Type B pancreatic cell (in vitro differentiated cells): ENCODE measurements at regions not wholly inside any gene's neighbourhood (a gene's known extent, or its start where the extent isn't known, plus 50 kb on each side); places are given as distances from the start of the nearest gene placed in this dataset.

Experiments used
- DNase-seq: peaks from one replicate; pipeline ENCODE4 v3.0.0; 2021; ENCODE audit warnings: mixed read lengths; ENCODE audit not compliant: unreplicated experiment; ENCODE audit errors: extremely low spot score
- H3K27ac Mint-ChIP-seq: 2 replicates; pipeline ENCODE4 v1.8.0; 2021; ENCODE audit warnings: mild to moderate bottlenecking, mixed read lengths
- H3K27me3 Mint-ChIP-seq: 2 replicates; pipeline ENCODE4 v1.8.0; 2021; ENCODE audit warnings: mixed read lengths
- H3K36me3 Mint-ChIP-seq: 2 replicates; pipeline ENCODE4 v1.8.0; 2021; ENCODE audit warnings: mixed read lengths
- H3K4me1 Mint-ChIP-seq: one replicate; pipeline ENCODE4 v1.8.0; 2021; ENCODE audit warnings: mixed read lengths; ENCODE audit not compliant: unreplicated experiment
- H3K4me3 Mint-ChIP-seq: 2 replicates; pipeline ENCODE4 v1.8.0; 2021; ENCODE audit warnings: mild to moderate bottlenecking, mixed read lengths
- H3K9me3 Mint-ChIP-seq: 2 replicates; pipeline ENCODE4 v1.8.0; 2021; ENCODE audit warnings: mixed read lengths
- CTCF ChIP-seq: fragments of 200-600 bp; sonication (generic); conservative IDR thresholded peaks from 2 replicates; pipeline ENCODE4 v1.5.0; 2021; ENCODE audit warnings: antibody characterized with exemption, mild to moderate bottlenecking

DNA sequence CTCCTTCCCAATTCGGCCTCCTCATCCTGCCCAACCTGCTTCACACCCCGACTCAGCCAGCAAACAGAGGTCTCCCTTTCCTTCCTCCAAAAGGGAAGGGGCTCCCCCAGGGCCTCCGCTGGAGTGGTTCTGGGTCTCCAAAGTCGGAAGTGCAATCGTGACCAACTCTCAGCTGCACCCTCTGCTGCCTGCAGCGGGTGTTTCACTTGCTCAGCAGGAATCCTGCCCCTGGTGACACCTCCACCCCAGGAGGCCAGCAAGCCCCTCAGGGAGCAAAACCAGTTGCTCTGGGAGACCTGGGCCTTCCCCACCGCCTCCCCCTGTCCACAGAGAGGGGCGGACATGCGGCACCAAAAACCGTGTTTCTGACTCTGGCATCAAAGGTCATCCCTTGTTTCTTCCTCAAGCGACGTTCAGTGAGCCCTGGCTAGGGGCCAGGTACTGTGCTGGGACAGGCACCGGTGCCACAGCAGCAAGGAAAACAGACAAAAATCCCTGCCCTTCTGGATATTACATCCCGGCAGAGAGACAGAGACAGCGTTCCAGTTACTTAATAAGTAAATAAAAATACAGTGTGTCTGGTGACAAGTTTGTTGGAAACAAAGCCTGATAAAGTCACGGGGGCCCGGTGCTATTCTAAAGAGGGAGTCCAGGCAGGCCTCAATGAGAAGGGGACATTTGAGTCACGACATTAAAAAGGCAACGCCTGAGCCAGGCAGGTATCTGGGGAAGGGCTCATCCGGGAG lies 219.0 kb downstream of the BMP7 start:
- peaks cover 8% of the 10 kb centered on the region for H3K4me1 Mint-ChIP-seq
- H3K27ac Mint-ChIP-seq, result peak overlapping the region; percentile 94

DNA sequence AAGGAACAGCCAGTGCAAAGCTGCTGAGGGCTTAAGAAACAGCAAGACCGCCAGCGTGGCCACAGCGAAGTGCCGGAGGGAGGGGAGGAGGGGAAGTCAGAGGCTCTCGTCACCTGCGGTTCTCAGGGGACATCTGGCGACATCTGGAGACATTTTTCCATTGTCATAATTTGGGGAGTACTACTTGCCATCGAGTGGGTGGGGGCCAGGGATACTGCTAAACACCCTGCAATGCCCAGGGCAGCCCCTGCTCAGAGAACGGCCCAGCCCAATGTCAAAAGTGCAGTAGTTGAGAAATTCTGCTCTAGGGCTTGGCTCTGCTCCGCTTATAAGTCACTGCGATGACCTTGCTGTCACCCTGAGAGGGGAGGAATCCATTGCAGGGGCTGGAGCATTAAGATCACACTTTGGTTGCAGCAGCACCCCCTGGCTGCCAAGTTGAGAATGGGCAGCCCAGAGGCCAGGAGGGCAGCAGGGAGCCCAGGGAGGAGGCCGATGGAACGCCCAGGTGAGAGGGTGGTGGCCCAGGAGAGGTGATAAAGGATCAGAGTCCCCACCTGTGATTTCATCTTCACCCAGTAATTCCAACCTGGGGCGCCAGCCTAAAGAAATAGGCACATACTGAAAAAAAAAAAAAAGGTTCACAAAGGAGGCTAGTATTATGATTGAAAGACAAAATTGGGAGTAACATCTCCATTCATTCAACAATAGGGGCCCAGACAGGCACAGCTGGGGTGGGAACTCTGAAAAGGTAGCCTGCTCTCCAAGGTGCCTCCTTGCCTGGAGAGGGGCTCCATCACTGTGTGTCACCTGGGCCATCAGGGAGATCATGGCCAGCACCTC lies 218.2 kb downstream of the BMP7 start:
- Mint-ChIP-seq H3K4me1 (peaks cover 8% of the 10 kb centered on the region), H3K9me3 (no peaks in the 10 kb centered on the region), H3K36me3 (no peaks in the 10 kb centered on the region), H3K4me3 (peak overlapping the region; percentile 57), H3K27me3 (no peaks in the 10 kb centered on the region), H3K27ac (peak overlapping the region; percentile 94)
- DNase-seq, result no peak
- peak; percentile 81 for TF ChIP-seq CTCF

More for the DNA sequence above, 219.0 kb downstream of the BMP7 start:
- no peaks in the 10 kb centered on the region for H3K36me3 Mint-ChIP-seq
- H3K27me3 Mint-ChIP-seq, result no peaks in the 10 kb centered on the region
- H3K9me3 Mint-ChIP-seq, result no peaks in the 10 kb centered on the region
- H3K4me3 Mint-ChIP-seq, result peak overlapping the region; percentile 57
- TF ChIP-seq CTCF, result peak; percentile 43
- no peak for DNase-seq

GRCh38 chr20:57049296-57049695 lies 217.1 kb downstream of the BMP7 start:
- Mint-ChIP-seq H3K4me1 (peaks cover 8% of the 10 kb centered on the region), H3K4me3 (no peak overlapping the region), H3K9me3 (no peaks in the 10 kb centered on the region), H3K36me3 (no peaks in the 10 kb centered on the region), H3K27ac (peak overlapping the region; percentile 59), H3K27me3 (no peaks in the 10 kb centered on the region)
- no peak for DNase-seq
- TF ChIP-seq CTCF, result no peak

DNA sequence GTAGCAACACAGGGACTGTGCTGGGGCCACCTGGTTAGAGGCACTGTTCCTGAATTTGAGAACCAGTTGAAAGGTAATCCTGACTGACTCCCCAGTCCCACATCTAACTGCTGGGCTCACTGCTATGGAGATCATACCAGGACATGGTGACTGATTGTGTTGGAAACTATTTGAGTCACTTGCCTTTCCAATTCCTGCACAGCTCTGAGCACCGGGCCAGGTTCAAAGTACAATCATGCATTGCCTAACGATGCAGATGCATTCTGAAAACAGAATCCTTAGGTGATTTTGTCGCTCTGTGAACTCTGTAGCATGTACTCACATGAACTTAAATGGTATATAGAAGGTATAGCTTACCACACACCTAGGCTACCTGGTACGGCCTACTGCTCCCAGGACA lies 215.3 kb downstream of the BMP7 start:
- no peaks in the 10 kb centered on the region for H3K9me3 Mint-ChIP-seq
- DNase-seq, result no peak
- H3K4me1 Mint-ChIP-seq, result peaks cover 8% of the 10 kb centered on the region
- no peaks in the 10 kb centered on the region for H3K27me3 Mint-ChIP-seq
- no peak overlapping the region for H3K27ac Mint-ChIP-seq
- H3K36me3 Mint-ChIP-seq, result no peaks in the 10 kb centered on the region
- no peak overlapping the region for H3K4me3 Mint-ChIP-seq
- no peak for TF ChIP-seq CTCF

GRCh38 chr20:57053067-57053466 lies 213.4 kb downstream of the BMP7 start:
- Mint-ChIP-seq H3K9me3 (no peaks in the 10 kb centered on the region), H3K36me3 (no peaks in the 10 kb centered on the region), H3K27ac (no peak overlapping the region), H3K4me1 (peaks cover 5% of the 10 kb centered on the region), H3K27me3 (no peaks in the 10 kb centered on the region), H3K4me3 (no peak overlapping the region)
- TF ChIP-seq CTCF, result no peak
- no peak for DNase-seq
